HG03103 (cell line): ENCODE measurements at regions not wholly inside any gene's neighbourhood (a gene's known extent, or its start where the extent isn't known, plus 50 kb on each side); places are given as distances from the start of the nearest gene placed in this dataset.

Experiments
- ATAC-seq: cut with Tn5 transposase; IDR thresholded peaks from one replicate; pipeline ENCODE4 v1.9.1; 2021; ENCODE audit warnings: low read depth; ENCODE audit not compliant: unreplicated experiment

DNA sequence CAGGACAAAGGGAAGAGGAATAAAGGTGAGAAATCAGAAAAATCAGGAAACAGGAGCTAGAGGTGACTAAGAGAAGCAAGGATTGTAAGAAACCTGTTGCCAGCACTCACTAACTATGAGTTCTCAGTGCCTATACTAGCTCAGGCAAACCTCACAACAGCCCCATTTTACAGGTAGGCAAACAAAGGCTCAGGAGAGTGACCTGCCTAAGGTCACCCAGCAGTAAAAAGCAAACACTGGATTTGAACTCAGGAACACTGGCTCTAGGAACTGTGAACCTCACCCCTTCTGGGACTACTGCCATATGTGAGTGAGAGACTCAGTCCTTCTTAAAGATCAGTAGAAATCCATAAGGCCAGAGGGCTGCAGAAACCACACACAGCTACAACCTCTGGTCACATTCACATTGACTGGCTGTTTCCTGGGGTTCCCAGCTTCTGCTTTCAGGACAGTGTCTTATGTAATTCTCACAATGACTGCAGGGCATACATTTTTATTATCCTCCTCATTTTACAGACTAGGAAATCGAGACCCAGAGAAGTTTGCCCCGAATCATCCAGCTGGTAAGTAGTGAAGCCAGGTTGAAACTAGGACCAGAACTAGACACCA lies 80.7 kb upstream of the MAFB start:
- no peak for ATAC-seq

DNA sequence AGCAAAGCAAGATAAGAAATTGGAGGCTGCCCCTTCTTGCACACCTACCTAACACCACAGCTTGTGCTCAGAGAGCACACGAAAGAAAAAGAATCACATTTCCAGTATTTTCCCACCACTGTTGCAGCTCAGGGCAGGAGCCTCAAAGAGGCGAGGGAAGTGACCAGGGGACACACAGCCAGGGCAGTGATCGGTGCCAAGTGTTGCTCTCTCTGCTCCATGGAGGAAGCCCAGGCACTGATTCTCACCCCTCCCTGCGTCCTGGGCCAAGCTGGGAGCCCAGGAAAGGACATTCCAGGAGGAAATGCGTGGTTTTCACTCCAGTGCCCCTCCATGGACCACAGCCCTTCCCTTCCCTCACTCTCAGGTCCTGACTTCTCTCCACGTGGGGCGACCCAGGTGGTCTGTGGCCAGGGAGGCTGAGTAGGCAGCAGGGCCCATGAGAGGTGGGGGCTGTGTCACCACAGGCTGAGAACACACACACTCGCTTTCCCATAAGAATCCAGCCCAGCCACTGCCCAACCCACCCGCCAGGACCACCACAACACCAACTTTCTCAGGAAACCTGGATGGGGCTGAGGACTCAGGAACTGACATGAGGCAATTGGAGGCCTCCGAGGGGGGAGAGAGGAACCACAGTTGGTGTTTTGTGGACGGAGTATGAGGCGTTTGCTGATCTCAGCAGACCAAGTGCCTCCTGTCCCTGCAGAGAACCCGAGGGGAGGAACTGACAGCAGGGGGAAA lies 81.7 kb upstream of the MAFB start:
- ATAC-seq: no peak

DNA sequence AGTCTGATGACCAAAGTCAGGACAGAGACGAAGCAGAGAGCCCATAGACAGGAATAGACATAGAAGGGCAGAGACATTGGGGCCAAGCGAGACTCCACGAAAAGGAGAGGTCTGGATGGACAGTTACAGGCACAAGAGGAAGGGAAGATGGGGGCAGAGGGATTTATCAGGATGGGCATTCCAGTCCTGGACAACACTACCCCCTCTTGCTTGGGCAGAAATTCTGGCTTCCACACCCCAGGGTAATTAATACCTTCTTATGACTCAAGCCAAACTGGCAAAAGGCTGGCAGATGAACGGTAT lies 82.2 kb upstream of the MAFB start:
- no peak for ATAC-seq

DNA sequence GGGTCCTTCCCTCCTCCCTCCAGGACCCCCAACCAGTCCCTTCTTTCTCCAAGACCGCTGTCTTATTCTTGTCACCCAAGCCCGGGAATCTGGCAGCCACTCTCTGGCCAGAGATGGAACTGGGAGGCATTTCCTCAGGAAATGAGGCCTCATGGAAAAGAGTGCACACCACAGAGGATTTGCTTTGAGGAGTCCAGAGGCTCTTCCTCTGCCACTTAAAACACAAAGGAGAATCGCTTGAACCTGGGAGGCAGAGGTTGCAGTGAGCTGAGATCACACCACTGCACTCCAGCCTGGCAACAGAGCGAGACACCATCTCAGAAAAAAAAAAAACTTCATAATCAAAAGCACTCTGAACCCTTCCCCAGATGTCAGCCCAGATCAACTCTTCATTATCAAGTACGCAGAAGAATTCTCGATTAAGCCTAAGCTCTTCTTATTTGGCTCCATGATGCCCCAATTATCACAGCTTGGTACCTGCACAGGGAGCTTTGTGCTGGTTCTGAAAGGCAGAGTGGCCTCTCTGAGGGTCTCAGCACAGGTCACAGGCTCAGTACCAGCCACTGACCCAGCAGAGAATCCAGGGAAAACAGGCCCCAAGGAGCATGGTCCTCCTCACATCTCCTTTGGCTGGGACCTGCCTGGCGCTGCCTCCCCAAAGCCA lies 82.9 kb upstream of the MAFB start:
- ATAC-seq: no peak

DNA sequence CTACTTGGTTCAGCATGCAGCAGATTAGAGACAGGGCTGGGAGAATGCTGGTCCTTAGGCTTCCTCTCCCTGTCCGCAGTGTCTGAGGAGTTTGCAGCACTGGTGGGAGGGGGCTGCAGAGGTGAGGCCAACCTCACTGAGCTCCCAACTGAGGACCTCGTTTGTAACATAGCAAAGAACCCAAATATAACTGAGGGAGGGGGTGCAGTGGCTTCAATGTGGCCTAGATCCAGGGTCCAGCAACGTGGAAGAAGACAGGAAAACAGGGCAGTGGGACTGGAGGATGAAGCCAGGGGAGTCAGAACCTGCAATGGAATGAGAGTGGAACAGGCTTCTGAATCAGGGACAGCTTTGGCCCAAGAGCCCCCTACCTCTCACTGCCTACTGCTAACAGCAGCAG lies 84.3 kb upstream of the MAFB start:
- no peak for ATAC-seq

DNA sequence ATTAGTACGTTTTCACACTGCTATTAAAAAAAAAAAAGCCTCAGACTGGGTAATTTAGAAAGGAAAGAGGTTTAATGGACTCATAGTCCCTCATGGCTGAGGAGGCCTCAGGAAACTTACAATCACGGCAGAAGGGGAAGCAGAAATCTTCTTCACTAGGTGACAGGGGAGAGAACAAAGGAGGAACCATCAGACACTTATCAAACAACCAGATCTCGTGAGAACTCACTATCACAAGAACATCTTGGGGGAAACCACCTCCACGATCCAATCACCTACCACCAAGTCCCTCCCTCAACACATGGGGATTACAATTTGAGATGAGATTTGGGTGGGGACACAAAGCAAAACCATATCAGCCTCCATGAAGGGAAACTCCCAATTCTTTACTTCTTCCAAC lies 85.2 kb upstream of the MAFB start:
- no peak for ATAC-seq

DNA sequence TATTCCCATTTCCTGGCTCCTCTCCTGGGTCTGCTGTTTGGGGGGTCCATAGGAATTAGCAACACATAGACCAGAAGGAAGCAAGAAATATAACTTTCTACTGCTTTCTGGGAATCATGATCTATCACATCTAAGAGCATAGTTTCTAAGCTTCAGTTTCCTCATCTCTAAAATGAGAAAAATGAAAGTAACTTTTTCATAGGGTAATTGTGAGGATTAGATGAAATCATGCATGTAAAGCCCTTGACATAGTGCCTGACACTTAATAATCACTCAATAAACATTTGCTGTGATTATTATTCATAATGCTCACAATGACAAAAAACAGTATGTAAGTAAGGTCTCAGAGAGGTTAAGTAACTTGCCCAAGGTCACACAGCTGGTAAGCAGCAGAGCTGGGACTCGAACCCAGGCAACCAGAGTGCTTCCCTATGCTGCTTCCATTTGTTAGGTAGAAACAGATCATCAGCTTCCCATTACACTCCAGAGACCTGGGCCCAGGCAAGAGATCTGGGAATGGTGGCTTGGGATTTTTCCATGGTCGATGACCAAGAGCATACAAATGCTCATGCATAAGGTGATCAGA lies 86.6 kb upstream of the MAFB start:
- no peak for ATAC-seq

DNA sequence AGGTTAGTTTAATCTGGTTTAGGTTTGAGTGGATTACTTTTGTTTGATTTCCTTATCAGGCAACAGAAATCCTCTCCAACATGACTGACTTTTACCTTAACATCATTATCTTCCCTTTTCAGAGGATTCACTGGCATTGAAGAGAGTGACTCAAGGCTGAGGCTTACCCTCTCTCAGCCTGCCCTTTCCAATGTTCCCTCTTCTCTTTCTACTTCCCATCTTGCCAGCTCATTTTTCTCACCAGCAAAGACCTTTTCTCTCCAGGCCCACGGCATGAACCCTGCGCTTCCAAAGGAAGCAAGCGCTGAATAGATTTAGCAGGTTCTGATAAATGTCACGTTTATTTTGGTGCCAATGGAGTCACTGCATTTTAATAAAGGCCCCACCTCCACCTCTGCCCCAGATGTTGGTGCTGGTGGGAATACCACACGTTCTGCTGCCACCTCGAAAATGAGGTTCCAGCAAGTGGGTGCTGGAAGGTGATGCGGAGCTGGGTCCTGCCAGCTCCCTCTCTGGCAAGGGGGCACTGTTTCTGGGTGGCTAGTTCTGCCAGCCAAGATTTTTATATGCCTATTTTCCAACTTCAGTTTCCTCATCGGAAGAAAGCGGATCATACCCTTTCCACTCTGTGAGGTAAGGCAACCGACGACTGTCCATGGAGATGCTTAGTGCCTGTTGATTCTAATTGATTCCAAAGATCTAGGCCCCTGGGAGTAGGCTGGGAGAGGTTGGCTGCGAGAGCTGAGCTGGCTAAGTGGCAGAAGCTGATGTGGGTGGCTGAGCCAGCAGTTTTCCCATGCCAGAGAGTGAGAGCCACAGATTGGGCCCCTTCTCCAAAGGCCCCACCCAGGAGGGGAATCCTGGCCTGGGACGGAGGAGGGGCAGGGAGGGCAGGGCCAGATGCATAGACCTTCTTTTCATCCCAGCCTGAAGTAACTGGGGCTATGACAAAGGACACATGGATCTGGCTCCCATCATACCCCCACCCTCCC lies 87.7 kb upstream of the MAFB start:
- no peak for ATAC-seq

DNA sequence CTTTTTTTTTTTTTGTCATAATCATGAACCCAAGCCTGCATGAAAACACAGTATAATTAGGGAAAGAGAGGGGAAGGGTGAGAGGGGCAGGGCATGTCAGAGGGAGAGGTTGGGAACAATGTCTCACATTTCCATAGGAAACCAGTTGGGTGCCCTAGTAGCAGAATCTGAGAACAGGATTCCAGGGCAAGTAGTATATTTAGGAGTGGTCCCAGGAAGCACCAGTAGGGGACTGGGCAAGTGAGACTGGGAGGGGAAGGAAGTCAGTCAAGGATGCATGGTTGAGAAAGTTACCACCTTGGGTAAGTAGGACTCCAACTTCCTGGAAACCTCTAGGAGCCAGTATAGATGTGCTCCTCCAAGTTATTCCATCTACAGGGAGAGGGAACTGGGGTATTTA lies 88.6 kb upstream of the MAFB start:
- no peak for ATAC-seq

DNA sequence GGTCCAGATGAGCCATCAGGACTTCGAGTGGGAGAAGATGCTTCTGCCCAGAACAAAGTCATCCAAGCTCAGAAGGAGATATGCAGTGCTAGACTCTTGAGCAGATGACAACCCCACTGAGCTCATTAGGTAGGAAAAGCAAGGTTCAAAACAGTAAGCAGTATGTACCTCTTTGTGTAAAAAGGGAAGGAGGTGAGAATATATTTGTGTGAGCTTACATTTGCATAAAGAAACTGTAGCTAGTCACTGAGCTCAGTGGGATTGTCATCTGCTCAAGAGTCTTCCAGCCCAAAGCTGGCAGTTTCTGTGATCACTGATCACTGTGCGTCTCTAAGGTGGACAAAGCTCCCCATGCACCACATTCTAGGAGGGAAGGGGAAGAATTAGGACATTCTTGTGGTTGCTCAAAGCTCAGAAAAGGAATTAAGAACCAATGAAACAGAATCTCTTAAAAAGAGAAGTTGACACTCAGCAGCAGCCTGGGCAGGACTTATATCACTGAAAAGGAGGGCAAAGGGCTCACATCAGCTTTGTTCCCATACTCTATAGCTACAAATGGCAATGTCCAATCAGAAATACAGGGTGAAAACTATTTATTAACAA lies 90.0 kb upstream of the MAFB start:
- no peak for ATAC-seq

DNA sequence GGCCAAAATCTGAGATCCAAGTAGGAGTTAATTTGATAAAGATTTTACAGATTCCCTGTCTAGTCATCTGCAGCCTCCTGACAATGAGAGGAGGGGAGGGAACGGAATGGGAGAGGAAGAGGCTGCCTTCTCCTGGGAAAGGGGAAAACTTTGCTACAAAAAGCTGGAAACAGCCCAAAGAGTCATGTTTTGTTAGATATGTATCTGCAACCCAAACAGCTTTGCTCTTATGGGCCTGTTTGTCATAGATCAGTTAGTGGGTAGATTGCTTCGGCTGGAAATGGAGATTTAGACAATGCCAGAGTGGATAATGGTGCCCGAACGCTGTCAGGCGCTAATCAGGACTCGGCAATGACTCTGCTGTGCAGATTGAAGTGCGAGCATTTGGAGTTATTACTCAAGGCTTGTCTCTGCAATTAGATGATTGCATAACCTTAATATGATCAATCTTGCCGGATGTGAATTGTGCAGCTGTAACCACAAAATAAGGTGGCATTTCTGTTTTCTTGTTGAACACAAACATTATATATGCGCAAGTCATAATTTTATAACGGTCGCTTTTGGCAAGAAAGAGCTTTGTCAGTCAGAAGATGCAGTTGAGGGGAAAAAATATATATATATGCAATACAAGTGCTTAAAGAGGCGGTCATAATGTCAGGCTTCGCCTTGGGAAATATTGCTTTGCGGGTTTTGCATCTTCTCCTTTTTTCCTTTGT lies 92.4 kb upstream of the MAFB start:
- ATAC-seq: no peak

DNA sequence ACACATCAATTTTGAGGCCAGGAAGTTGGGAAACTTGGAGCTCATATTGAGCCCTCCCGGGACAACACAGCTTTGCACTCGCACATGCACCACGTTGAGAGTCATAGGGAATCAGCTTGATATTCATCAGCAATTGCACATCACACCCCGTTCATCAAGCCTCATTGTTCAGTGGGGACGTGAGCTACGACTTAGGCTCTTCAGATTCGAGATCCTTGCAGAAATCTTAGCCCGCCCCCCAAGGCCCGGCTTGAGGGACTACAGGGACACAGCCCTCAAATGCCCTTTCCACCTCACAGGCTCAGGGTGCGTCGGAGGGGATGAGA lies 93.0 kb upstream of the MAFB start:
- no peak for ATAC-seq

DNA sequence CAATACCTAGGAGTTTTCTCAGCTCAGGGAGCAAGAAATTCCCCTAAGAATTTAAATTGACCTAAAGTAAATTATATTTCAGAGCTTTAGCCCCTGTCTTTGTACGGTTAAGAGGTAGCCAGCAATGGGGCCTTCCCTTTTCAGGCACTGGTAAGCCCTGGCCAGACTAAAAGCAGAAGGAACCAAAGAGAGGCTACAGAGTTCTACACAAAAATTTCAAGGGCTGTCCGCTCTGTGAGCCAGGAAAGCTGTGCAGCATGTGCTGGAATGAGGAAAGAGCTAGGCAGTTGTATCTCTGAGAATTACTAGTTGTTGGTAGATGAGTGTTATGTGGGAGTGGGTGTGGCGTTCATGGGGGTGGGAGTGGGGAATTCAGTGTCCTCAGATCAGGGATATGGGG lies 96.3 kb upstream of the MAFB start:
- ATAC-seq: no peak

DNA sequence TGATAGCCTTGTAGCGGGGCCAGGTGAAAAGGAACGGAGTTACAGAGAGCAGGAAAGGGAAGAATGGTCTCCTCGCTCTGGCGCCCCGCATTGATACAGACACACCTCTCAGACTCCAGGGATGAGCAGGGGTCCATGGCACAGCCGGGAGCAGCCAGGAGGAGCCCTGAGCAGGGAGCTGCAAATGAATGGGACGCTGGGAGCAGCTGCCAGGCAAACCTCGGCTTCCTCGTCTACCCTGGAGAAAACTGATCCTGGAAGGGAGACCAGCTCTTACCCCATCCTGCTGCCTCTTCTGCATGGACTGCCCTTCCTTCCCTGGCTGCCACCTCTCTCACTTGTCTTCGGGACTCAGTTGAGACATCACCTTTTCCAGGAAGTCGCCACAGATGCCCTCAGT lies 97.3 kb upstream of the MAFB start:
- no peak for ATAC-seq

DNA sequence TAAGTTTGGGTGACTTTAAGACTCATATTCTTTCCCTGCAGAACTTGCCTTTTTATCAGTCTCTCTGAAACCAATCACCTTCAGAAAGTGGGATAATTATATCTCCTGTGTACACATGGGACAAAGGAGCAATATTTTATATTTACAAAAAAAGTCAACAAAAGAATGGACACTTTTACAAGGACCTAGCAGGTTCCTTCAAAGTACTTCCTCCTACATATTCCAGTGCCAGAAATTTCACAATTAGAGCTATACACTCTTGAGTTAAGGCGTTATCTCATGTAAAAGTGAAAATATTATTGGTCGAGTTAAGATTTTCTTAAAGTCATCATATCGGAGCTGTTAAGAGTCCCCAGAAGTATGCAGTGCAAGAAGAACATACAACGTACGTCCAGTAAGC lies 98.9 kb upstream of the MAFB start:
- no peak for ATAC-seq

DNA sequence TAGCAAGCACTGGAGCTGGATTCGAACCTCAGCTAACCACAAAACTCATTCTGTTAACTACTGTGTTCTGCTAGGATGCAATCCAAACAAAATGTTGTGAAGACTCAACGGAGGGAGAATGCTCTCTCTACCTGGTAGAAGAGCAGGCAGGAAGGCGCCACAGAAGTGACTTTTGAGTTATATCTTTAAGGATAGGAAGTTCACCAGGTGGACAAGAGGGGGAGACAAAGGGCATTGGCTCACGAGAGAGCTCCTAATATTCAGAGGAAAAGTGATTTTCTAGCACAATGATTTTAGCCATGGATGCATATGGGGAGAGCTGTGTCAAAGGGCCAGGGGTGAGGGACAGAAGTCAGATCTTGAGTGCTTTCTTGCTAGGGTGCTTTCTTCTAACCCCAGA lies 108.4 kb upstream of the MAFB start:
- ATAC-seq: no peak

DNA sequence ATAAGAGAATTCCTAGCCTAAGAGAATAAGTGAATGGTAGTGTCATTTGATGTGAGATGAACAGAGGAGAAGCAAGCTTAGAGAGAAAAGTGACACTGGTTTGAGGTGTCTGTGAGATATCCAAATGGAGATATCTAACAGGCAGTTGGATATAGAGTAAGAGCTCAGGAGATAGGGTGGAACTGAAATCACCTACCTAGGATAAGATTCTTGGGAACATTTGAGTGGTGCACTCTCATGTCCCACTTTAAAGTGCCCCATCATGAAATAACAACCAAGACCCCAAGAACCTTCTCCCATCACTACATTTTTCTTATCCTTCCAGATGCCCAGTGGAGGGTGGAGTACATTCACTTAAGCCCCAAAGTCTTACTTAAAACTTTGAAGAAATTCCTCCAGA lies 109.0 kb upstream of the MAFB start:
- no peak for ATAC-seq

DNA sequence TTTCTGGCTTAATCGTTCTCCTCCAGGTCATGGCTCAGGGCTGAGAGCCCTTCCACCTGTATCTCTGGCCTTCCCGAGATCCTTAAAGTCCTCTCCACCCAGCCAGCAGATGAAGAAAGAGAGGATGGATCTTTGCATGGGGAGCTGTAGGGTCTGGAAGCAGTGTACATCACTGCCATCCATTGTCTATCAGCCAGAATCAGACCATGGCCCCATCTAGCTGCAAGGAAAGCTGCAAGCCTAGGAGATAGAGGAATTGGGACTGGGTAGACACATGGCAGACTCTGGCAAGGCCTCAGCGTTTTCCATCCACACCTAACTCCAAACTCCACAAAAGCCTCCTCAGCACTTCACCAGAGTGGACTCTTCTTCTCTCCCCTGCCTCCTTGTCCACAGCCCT lies 113.8 kb upstream of the MAFB start:
- no peak for ATAC-seq

DNA sequence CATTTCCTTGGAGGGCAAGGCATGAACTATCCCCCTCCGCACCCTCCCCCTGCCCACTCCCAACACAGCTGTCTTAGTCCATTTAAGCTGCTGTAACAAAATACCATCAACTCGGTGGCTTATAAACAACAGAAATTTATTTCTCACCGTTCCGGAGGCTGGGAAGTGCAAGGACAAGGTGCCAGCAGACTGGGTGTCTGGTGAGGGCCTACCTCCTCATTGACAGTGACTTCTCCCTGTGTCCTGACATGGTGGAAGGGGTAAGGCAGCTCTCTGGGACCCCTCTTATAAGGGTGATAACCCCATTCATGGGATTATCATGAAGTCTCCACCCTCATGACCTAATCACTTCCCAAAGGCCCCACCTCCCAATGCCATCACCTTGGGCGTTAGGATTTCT lies 114.3 kb upstream of the MAFB start:
- ATAC-seq: no peak

DNA sequence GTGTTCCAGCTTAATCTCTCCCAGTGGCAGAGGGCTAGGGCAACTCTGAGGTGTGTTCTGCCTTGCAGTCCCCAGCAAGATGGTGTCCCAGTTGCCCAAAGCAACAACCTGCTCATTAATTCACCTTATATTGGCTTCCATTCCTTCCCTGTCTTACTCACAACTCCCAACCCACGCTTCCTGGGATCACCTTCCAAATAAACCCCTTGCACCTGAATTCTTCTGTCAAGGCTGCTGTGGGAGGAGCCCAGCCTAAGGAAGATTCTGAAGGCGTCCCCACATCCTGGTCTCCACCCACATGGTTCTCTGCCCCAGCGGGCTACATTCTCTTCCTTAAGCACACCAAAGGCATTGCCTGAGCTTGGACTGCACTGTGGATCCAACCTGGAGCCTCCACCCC lies 116.6 kb upstream of the MAFB start:
- no peak for ATAC-seq
